Neural cell (in vitro differentiated cells): ENCODE measurements at regions not wholly inside any gene's neighbourhood (a gene's known extent, or its start where the extent isn't known, plus 50 kb on each side); places are given as distances from the start of the nearest gene placed in this dataset.

Experiments
- CTCF ChIP-seq: fragments of 450-650 bp; IDR thresholded peaks from 2 replicates; pipeline ENCODE4 v1.5.1; 2014; ENCODE audit warnings: antibody characterized with exemption, mild to moderate bottlenecking, moderate library complexity; ENCODE audit not compliant: poor library complexity, severe bottlenecking
- EZH2 ChIP-seq: fragments of 200-600, 300-800 bp; shearing (Covaris generic), sonication (generic); IDR thresholded peaks from 2 replicates; pipeline ENCODE4 v1.6.1; 2014; ENCODE audit warnings: antibody characterized with exemption, low read length, borderline replicate concordance, mild to moderate bottlenecking; ENCODE audit not compliant: insufficient read depth, poor library complexity, severe bottlenecking
- MXI1 ChIP-seq: fragments of 450-650 bp; conservative IDR thresholded peaks from 2 replicates; pipeline ENCODE4 v1.6.1; 2014; ENCODE audit warnings: antibody characterized with exemption, mild to moderate bottlenecking; ENCODE audit not compliant: poor library complexity, severe bottlenecking

- TF ChIP-seq CTCF = no peak
- TF ChIP-seq EZH2 = no peak
- no peak for TF ChIP-seq MXI1
Measured at GRCh38 chr10:130877126-130877525, 434.4 kb downstream of the TCERG1L start.
